GM12874 (cell line): ENCODE measurements at regions not wholly inside any gene's neighbourhood (a gene's known extent, or its start where the extent isn't known, plus 50 kb on each side); places are given as distances from the start of the nearest gene placed in this dataset.

ENCODE experiments used
- TF ChIP-seq, protein P1 (sequence below): IDR thresholded peaks from 2 replicates; pipeline ENCODE4 v1.5.1; 2011; ENCODE audit warnings: low read depth, mild to moderate bottlenecking, control low read depth, low read length, moderate library complexity; ENCODE audit not compliant: insufficient read depth

DNA sequence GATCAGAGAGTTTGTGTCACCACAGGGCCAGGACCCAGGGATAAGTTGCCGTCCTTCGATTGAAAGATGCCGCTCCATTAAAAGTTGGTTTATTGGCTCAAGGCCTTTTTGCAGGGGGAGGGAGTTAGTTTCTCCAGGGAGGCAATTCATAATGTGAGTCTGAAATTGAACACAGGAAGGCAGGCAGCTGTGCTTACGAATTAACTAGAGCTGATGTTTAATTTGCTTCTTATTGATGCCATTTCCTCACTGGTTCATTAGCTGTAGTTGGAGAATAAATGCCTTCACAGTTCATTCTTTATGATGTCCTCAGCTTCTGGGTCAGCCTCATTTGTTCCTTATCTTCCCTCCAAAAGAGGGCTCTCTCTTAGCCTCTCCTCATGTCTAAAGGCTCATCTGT lies 113.2 kb upstream of the PTPRT start:
- TF ChIP-seq, protein P1, sequence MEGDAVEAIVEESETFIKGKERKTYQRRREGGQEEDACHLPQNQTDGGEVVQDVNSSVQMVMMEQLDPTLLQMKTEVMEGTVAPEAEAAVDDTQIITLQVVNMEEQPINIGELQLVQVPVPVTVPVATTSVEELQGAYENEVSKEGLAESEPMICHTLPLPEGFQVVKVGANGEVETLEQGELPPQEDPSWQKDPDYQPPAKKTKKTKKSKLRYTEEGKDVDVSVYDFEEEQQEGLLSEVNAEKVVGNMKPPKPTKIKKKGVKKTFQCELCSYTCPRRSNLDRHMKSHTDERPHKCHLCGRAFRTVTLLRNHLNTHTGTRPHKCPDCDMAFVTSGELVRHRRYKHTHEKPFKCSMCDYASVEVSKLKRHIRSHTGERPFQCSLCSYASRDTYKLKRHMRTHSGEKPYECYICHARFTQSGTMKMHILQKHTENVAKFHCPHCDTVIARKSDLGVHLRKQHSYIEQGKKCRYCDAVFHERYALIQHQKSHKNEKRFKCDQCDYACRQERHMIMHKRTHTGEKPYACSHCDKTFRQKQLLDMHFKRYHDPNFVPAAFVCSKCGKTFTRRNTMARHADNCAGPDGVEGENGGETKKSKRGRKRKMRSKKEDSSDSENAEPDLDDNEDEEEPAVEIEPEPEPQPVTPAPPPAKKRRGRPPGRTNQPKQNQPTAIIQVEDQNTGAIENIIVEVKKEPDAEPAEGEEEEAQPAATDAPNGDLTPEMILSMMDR = no peak

DNA sequence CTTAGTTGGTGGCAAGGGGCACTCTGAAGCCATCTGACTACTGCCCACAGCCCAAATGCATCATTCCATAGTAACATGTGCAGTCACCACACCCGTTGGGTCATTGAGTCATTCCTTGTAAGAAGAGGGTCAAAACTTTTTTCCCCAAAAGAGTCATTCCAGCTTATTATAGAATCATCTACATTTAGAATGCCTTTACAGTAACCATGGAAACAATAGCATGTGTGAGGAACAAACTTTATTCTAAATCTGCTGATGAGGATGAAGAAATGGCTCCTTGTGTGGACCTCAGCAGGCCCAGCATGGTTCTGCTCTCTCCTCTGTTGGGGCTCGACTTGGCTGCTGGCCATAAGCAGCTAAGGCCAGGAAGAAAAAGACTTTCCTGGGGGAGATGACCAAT lies 111.2 kb upstream of the PTPRT start:
- TF ChIP-seq, protein P1 = no peak

DNA sequence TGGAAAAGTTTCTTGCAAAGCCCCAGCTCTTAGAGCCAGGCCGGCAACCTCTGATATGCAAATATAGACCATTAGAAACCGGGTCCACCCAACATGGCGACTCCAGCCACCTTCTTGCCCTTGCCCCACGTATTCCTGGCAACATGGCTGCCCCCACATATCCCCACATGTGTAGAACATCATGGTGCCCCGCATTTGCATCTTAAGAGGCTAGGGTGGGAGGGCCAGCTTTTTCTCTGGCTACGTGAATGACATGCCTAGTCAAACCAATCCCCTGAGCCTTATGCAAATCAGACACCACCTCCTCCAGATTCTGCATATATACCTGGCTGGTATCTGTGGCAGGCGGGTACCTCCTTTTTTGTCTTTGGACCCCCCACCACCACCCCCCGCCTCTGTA lies 106.1 kb upstream of the PTPRT start:
- TF ChIP-seq, protein P1 = no peak

DNA sequence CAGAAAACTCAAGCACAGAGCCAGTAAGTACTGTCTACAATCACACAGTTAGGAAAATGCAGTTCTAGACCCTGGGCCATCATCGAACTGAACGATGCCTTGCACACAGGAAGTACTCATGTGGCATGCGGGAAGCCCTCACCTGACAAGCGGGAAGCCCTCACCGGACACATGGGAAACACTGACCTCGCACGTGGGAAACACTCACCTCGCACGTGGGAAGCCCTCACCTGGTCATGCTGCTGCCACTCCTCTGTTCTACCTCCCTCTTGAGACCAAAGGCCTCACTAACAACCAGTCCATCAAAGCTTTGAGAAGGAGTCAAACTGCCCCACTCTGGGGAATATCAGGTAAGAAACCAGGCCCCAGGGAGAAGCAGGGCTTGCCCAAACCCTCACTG lies 105.6 kb upstream of the PTPRT start:
- TF ChIP-seq, protein P1 = no peak

DNA sequence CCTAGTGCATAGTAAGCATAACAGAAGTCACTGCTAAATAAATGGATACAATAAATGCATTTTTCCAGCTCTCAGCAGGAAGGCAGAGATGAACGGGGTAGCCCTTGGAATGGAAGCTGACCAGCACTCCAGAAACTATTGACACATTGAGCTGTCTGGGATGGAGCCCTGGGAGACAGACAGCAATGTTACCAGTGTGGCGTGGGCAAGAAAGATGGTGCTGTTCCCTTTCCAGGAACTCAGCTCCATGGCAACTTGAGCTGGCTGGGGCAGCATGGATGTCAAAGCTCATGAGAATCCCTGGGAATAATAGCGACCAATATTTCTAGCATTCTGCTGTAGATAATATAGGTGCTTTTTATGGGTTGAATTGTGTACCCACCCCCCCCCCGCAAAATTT lies 104.3 kb upstream of the PTPRT start:
- TF ChIP-seq, protein P1 = no peak

DNA sequence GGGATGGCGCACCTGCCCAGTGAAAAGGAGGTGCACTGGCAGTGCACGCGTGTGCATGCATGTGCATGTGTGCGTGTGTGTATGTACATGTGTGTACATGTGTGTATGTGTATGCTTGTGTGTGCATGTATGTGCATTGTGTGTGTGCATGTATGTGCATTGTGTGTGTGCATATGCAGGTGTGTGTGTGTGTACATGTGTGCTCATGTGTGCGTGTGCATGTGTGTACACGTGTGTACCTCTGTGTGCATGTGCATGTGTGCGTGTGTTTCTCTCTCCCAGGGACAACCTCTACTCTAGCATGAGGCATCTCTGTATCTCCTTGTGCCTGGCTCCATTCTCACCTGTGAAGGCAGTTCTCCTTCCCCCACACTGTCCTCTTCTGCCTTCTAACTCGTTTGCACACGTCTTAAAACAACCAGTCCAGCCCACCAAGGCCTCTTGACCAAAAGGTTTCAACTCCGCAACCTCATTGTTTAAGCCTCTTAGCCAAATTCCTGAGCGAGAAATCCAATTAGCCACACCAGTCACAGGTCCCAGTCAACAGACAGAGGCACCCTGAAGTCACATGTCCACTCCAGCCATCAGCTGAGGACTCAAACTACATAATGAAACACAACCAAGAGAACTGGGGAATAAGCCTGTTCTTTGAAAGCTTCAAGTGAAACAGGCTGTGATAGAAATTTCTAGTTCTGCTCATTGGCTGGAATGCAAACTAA lies 103.5 kb upstream of the PTPRT start:
- TF ChIP-seq, protein P1 = no peak

DNA sequence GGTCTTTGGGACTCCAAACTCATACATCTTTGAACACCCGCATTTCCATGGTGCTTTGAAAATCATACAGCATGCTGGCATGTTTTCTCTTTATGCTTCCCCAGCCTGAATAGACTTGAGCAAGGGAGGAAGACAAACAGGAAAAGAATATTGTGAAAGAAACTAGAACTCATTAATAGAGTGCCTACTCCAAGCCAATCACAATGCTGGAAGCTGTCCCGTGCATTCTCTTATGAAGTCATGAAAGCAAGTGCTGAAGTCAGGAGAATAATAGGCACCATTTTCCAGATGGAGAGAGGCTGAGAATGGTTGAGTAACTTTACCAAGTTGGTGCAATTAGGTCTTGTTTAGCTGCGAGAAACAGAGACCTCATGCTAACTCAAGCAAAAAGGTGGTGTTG lies 102.5 kb upstream of the PTPRT start:
- TF ChIP-seq, protein P1 = no peak
